GM19328 (cell line): ENCODE measurements at regions not wholly inside any gene's neighbourhood (a gene's known extent, or its start where the extent isn't known, plus 50 kb on each side); places are given as distances from the start of the nearest gene placed in this dataset.

Experiments used
- ATAC-seq: cut with Tn5 transposase; IDR thresholded peaks from one replicate; pipeline ENCODE4 v1.9.1; 2021; ENCODE audit warnings: mild to moderate bottlenecking, moderate library complexity; ENCODE audit not compliant: unreplicated experiment

DNA sequence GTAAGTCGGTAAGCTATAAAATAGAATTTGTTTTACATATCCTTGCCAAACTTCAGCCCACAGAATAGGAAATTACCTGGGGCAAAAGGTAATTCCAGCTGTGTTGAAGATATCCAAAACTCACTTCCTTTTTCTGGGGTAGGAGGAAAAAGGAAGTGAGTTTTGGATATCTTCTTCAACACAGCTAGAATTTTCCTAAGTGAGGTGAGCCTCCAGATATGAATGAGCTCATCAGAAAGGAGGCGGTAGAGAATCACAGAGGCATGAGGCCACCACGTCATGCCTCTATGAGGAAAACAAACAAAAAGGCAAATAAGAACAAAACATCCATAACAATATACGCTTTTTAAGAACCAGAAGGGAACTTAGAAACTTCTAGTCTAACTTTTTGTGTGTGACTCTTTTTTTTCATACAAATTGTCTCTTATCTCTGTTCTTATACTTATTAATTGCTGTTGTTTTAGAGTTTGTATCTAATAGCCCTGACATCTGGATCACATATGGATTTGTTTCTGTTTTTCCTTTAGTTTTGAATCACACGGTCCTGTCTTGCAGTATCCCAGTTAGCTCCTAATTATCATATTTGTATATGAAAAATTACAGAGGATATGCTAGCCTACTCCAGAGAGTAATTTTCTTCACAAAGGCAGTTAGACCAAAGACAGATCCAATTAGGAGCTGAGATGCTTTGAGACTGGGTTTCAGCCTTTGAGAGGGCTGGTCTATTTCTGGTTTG lies 104.5 kb downstream of the RBM43 start:
- ATAC-seq, result no peak

DNA sequence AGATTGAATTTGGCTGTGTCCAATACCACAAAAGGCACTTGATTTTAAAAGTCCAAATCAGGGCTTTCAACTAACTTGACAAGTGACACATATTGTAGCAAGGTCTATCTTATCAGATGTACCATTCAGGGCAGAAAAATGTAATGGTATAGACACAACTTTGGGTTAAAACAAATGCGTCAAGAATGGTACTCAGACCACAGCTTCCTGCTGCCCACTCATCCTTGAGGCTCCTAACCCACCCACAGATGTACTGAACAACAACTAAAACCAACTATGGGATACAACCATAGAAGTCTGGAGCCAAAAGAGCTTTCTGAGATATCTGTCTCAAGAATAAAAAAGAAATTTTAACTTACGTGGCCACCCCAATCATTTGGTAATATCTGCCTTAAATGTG lies 105.2 kb downstream of the RBM43 start:
- no peak for ATAC-seq

DNA sequence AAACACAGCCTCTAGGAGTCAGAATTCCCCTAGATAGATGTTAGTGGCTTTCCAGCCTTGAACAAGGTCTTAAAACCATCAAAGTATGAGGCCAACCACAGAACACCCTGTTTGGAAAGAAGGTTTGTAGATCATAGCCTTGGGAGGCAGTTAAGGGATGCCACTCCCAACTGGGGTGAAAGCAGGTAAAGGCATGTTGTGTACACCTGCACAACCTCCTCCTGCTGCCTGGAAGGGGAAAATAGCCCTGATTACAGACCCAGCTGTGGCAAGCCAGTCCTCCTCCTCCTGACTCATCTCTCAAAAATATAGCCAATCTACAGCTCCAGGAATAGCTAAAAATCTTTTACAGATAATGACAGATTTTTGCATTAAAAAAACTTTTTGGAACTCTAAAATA lies 108.1 kb downstream of the RBM43 start:
- ATAC-seq, result no peak

DNA sequence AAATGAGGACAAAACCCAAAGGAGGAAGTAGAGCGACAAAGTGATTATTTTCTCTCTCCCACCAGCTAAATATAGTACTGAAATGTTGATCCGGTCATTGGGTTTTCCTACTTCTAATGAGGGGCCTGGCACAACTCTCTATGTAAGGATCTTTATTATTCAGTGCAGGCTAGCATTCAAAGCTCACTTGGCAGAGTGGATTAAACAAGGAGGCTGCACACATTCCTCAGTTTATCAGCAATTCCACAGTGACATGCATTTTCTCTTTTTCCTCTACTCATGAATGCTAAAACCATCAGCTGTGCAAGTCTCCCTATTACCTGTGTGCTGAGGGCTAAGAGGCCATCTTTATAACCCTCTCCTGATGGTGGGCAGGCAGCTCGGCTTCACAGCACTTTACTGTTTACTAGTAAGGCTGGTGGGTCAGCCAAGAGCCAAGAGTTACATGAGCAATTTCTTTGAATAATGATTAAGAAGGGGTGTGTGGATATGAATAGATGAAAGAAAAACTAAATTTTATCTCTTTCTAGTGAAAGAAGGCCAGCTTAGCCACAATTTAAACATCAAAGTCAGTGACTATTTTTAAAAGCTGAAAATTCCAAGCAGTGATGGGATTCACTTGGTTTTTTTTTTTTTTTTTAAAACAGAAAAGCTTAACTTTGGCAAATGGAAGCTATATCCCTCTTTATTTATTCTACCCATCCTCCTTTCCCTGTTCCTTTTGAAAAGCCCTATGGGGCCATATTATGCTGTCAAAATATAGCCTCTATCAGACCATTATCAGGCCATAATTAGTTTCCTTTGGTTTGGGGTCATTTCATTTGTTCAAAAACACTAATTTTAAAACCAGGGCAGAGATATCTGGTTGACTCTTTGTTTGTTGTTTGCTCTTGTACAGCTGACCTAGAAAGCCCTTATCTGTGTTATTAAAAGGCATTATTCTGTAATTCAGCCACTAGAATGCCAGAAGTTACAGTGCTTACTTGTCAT lies 111.0 kb downstream of the RBM43 start:
- no peak for ATAC-seq

DNA sequence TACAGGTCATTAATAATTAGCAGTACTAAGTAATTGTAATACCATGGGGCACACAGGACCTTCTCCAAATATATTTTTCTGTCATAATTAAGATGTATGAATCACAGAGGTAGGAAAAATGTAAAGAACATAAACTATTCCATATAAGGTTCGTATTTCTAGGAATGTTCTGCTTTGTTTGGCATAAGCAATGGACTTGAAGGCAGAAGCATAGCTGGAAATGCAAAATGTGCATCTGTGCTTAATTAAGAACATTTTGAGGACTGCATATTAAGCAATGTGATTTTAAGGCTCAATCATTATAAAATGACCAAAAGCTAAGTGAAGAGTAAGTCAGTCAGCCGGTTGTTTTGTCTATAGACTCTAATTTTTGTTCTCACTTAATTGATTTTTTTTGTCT lies 123.2 kb downstream of the RBM43 start:
- ATAC-seq, result no peak

DNA sequence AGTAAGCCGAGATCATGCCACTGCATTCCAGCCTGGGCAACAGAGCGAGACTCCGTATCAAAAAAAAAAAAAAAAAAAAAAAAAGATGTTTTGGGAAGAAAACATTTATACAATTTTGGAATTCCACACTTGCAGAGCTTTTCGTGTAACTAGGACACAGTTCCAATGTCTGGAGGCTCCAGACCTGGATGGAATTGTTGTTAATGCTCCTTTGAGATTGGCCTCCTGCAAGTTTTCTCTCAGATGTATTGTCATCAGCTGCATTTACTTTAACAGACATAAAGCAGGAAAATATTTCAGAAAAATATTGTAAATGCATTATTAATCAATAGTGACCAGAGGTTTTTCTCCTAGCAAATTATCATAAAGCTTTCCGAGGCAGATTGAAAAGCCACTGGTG lies 124.1 kb downstream of the RBM43 start:
- ATAC-seq, result no peak

DNA sequence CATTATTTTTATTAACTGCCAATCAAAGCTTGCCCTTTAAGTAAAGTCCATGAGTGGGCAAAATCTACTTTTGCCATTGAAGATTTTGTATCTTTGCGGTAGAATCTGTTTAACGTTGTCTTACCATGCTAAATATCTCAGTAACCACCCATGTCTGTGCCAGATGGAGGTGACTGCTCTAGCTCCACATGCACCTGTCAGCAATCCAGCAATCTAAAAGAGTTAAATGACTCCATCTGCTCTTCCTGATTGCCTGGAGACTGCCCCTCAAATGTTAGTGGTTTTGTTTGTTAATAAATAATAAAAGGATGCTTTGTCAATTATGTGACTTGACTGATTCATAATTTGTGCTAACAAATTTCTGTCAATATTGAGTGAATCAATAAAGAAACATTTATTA lies 141.7 kb downstream of the RBM43 start:
- ATAC-seq, result no peak

DNA sequence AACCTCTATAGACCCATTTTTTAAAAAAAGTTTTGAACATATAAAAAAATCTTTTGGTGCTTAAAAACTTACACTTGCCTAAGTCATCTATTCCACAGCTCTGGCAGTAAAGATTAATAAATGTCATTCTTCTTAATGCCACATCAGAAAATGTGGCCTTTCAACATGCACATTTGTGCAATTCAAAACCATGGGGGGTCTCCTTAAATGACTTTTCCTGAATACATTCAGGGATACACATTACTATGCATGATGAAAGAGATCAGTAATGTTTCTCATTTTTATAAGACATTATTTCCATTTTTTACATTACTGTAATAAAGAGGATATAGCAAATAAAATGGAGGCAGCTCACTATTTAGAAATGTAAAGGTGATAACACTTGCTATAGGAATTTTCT lies 142.3 kb downstream of the RBM43 start:
- no peak for ATAC-seq

DNA sequence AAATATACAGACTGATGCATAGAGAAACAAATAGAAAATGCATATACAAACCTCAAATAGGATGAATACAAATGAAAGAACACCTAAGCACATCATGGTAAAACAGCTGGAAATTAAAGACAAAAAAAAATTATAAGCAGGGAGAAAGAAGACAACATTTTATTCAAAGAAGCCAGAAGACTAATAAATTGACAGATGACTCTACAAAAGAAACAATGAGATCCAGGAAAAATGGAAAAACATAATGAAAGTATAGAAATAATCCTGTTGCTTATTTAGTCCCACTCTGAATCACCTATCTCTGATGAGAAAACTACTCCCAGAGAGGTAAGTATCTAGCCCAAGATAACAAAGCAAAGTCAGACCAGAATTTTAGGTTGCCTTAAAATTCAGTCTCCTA lies 143.4 kb downstream of the RBM43 start:
- ATAC-seq, result no peak

DNA sequence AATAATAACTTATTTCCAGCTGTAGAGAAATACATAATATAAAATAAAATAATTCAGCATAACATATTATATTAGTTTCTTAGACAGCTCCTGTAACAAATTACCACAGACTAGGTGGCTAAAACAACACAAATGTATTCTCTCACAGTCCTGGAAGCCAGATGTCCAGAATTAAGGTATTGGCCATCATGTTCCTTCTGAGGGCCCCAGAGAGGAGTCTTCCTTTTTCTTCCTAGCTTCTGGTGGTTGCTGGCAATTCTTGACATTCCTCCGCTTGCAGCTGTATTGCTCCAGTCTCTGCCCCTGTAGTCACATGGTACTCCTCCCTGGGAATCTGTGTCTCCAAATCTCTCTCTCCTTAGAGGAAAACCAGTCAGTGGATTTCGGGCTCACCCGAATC lies 146.8 kb downstream of the RBM43 start:
- ATAC-seq, result no peak

DNA sequence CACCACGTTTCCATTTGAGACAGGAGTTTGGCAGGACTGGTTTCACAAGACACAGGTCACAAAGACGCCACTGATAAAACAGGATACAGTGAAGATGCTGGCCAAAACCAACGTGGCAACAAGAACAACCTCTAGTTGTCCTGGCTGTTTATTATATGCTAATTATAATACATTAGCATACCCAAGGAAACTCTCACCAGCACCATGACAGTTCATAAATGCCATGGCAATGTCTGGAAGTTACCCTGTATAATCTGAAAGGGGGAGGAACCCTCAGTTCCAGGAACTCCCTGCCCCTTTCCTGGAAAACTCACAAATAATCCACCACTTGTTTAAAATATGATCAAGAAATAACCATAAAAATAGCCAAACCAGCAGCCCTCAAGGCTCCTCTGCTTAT lies 148.3 kb downstream of the RBM43 start:
- ATAC-seq, result no peak

DNA sequence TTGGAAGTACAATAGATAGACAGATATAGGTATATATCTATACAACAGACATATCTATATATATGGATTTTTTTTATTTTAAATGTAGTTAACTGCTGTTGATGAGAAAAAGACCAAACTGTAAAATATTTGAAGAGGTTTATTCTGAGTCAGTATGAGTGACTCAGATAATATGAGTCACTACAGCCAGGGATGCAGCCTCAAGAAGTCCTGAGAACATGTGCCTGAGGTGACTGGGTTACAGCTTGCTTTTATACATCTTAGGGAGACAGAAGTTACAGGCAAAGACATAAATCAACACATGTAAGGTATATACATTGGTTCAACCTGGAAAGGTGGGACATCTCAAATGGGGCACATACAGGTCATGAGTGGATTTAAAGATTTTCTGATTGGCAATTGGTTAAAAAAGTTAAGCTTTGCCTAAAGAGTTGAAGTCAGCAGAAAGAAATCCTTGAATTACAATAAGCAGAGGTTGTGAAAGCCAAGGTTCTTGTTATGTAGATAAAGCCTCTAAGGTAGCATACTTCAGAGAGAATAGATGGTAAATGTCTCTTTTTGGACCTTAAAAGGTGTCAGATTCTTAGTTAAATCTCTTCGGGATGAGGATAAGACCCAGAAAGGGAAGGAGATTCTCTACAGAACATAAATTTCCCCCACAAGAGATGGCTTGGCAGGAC lies 149.9 kb downstream of the RBM43 start:
- ATAC-seq, result no peak

DNA sequence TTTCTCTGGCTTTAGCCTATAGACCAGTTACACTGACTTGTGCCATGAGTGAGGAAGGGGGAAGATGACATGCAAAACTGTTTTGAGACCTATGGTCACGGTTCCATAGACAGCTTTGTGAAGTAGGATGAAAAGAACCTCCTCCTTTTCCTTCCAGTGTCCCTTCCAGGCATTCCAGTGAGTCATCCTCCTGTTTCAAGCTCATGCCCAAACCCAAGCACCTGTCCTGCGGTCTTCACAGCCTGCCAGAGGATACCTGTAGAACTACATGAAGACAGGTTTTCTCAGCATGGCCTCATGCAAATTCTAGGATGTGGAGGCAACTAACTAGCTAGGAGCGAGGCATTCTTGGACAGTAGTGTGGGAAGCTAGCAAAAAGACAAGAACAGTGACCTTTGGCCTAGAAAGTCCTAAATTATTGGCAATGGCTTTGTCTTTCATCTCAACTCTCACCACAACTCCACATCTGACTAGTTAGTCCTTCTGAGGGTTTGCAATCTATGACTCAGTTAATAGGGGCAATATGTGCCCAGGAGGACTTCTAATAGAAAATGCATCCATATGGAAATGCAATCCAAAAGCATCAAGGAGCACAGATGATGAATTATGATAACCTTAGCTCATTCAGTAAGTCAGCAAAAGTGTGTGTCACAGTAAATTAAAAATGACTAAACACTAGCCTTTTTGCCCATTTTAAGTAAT lies 154.7 kb downstream of the RBM43 start:
- ATAC-seq, result no peak

DNA sequence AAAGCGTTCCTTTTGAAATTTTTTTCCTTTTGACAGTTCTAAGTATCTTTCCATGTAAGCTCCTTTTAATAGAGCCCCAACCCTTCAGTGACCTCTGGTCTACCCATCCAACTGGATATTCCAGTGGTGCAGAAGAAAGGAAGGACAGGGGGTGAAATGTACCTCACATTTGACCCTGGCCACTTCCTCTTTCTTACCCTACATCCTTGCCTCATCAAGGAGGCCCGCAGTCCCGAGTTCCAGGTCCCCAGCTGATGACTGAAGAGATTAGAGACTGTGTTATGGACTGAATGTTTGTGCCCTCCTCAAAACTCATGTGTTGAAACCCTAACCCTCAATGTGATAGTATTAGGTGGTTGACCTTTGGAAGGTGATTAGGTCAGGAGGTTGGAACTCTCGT lies 158.1 kb downstream of the RBM43 start:
- ATAC-seq, result no peak

DNA sequence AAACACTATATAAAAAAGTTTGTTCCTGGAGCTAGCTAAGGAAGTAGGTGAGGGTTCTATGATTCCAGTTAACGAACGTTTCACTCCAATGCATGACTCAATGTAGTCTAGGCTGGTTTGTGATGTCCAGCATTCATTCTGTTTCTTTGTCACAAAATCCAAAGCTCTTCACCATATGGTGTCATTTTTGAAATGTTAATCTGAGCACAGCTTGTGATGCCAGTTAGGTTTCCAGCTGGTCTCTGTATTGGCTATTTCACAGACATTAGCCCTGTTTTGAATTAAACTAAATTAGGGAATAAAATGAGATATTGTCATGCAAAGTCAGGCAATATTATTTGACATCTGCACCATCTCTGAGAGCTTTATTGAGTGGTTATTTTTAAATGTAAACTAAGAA lies 159.4 kb downstream of the RBM43 start:
- ATAC-seq, result no peak

DNA sequence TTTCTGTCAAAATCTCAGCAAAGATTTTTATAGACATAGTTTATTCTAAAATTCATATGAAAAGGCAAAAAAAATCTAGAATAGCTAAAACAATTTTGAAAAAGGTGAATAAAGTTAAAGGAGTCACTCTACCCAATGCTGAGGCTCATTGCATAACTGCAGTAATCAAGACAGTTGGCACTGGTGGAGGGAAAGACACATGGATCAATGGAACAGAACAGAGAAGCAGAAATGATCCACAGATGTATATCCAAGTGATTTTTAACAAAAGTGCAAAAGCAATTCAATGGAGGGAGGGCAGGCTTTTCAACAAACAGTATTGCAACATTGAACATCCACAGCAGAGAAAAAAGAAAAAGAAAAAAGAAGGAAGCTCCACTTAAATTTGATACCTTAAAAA lies 162.8 kb downstream of the RBM43 start:
- no peak for ATAC-seq

DNA sequence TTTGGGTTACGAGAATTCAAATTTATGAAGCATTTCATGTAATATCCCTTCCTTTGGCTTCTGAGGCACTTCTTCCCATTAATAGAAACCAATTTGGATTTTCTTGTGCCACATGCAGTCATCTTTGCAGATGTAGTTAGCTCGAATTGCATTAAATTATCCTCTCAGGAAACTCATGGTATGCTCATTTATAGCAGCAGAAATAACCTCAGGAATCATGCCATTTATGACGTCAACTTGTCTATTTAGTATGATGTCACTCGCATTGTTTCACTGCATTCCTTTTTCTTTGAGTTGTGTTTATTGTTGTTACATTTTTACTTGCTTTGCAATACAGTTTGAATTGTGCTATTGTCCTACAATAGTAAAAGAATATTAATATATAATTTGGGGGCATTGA lies 163.8 kb downstream of the RBM43 start:
- ATAC-seq, result no peak

DNA sequence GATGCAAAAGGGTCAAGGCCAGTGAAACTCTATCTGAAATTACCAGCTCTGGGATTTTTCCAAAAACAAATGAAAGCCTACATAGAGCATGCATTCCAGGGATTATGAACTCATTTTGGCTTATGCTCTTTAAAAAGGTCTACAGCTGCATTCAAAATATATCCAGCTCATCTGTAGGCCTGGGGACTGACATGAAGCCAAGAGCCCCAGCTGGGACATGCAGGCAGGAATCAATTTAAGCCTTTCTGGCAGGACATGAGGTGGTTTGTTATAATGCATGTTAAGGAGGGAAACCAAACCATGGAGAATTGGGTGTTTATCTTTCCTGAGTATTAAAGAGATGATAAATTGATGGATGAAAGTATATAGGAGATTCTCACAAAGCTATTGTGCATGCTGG lies 164.5 kb downstream of the RBM43 start:
- ATAC-seq, result no peak

DNA sequence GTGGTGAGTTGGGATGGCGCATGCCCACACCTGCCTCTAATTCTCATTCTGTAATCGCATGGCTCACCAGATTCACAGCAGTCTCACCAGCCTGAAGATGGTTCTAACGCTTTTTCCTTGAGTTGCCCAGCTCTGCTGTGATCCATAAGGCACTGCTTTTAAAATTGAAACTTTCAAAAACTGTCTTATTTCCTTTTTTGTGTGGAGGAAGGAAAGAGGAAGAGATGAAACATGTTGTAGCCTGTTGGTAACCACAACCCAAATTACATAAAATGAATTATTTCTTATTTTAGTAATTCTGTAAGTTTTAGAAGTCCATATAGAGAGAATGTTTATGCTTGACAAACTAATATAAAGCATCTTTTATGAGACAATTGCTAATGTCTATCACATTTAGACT lies 165.4 kb downstream of the RBM43 start:
- no peak for ATAC-seq

DNA sequence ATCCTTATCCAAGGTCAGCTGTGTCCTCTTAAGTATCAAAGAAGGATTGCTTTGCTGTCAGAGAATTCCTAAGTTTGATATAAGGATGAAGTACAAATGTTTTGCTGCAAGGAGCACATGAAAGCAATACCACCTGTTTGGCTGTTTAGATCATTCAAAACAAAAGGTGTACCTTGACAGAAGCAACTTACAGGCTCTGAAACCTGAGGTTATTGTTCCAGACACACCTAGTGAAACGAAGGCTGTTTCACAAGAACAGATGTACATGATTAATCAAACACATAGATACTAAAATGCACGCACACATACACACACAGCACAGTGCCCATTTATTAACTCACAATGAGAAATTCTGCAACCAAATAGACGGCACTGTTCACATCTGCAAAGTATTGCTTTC lies 166.2 kb downstream of the RBM43 start:
- no peak for ATAC-seq

DNA sequence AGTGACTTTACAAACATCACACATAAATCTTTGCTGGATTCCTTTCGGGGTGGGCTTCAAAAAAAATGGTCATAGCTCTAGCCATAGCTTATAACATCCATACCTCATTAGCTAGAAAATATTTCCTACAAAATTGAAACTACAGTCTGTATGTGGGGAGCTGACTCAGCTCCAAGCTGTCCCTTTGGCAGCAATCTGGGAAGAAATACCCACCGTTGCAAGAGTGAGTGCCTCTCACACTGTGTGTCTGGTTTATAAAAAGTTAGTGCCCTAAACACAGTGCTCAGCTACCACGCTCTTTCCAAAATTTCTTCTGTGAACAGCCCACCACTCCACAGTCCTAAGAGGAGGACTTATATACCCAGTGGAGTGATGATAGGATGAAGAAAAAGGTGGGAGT lies 170.1 kb downstream of the RBM43 start:
- ATAC-seq, result no peak
